GM18861 (cell line): ENCODE measurements at regions not wholly inside any gene's neighbourhood (a gene's known extent, or its start where the extent isn't known, plus 50 kb on each side); places are given as distances from the start of the nearest gene placed in this dataset.

Experiments
- ATAC-seq: cut with Tn5 transposase; IDR thresholded peaks from one replicate; pipeline ENCODE4 v1.9.1; 2021; ENCODE audit not compliant: unreplicated experiment

GRCh38 chr10:110373857-110374654 lies 69.3 kb upstream of the SMNDC1 start:
- no peak for ATAC-seq

GRCh38 chr10:110375121-110375520 lies 70.4 kb upstream of the SMNDC1 start:
- no peak for ATAC-seq

- no peak for ATAC-seq
These were observed 71.5 kb upstream of the SMNDC1 start for GRCh38 chr10:110376021-110376766.

- no peak for ATAC-seq
These were observed 72.0 kb upstream of the SMNDC1 start for GRCh38 chr10:110376767-110377160.

GRCh38 chr10:110378006-110378405 lies 73.3 kb upstream of the SMNDC1 start:
- ATAC-seq: no peak

GRCh38 chr10:110378533-110379108 lies 73.9 kb upstream of the SMNDC1 start:
- no peak for ATAC-seq

GRCh38 chr10:110379831-110380230 lies 75.1 kb upstream of the SMNDC1 start:
- ATAC-seq: no peak

GRCh38 chr10:110380293-110380692 lies 75.6 kb upstream of the SMNDC1 start:
- ATAC-seq: no peak

GRCh38 chr10:110382695-110383094 lies 78.0 kb upstream of the SMNDC1 start:
- no peak for ATAC-seq

GRCh38 chr10:110387617-110387982 lies 82.9 kb upstream of the SMNDC1 start:
- ATAC-seq: no peak

- ATAC-seq: peak; percentile 75
These were observed 83.4 kb upstream of the SMNDC1 start for GRCh38 chr10:110387983-110388686.

- ATAC-seq: no peak
These were observed 84.0 kb upstream of the SMNDC1 start for GRCh38 chr10:110388687-110389052.

- ATAC-seq: no peak
These were observed 84.5 kb upstream of the SMNDC1 start for GRCh38 chr10:110389255-110389654.

- no peak for ATAC-seq
These were observed 86.8 kb upstream of the SMNDC1 start for GRCh38 chr10:110391541-110391940.

GRCh38 chr10:110392121-110392520 lies 87.4 kb upstream of the SMNDC1 start:
- ATAC-seq: no peak

- no peak for ATAC-seq
These were observed 88.4 kb upstream of the SMNDC1 start for GRCh38 chr10:110392868-110393740.

GRCh38 chr10:110393866-110394265 lies 89.1 kb upstream of the SMNDC1 start:
- ATAC-seq: no peak

- ATAC-seq: no peak
These were observed 89.6 kb upstream of the SMNDC1 start for GRCh38 chr10:110394296-110394695.

- ATAC-seq: no peak
These were observed 90.2 kb upstream of the SMNDC1 start for GRCh38 chr10:110394898-110395297.
